ENCODE measurements at regions not wholly inside any gene's neighbourhood (a gene's known extent, or its start where the extent isn't known, plus 50 kb on each side); places are given as distances from the start of the nearest gene placed in this dataset.

GRCh38 chr10:52637592-52637991 lies 135.0 kb downstream of the MBL2 start:
- no peaks in the 10 kb centered on the region for H3K36me3 ChIP-seq (ENCODE audit: control insufficient read depth, low read length)
- no peak overlapping the region for H3K4me2 ChIP-seq (ENCODE audit: low read length)

DNA sequence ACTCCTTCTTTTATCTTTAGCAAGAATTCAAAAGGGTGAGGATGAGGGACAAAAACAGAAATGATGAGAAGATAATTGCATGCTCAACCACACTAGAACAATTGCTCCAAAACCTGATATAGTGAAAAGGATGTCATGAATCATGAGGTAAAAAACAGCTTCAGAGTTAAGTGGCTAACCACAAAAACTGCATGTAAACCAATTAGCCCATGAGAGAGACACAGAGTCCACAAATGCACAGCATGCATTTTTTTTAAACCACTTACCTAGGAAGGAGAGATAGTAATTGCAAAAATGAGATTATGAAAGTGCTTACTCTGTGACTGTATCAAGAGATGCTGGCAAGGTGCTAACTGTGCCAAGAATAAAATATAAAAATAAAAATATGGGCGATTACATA lies 132.9 kb downstream of the MBL2 start:
- H3K9me2 ChIP-seq (replicated peaks; ENCODE audit: control insufficient read depth, low read length) = no peaks in the 10 kb centered on the region
- no peaks in the 10 kb centered on the region for H3K79me2 ChIP-seq (ENCODE audit: control insufficient read depth, low read length)
- TF ChIP-seq EZH2phosphoT487 (IDR thresholded peaks at IDR 0.05; ENCODE audit: borderline replicate concordance, low read length) (no peak), CTCF (IDR thresholded peaks at IDR 0.05; ENCODE audit: low read depth, low read length, poor library complexity, severe bottlenecking) (no peak)
- no peak overlapping the region for H3K4me2 ChIP-seq (ENCODE audit: low read length)
- no peak overlapping the region for H3K27ac ChIP-seq (ENCODE audit: low read depth, low read length)
- no peaks in the 10 kb centered on the region for H4K20me1 ChIP-seq (ENCODE audit: control insufficient read depth, insufficient read depth, low read depth, low read length)
- H3F3A ChIP-seq (ENCODE audit: control insufficient read depth, insufficient read depth) = no peaks in the 10 kb centered on the region
- no peaks in the 10 kb centered on the region for H3K4me1 ChIP-seq (ENCODE audit: control insufficient read depth, low read length)
- H3K36me3 ChIP-seq (ENCODE audit: control insufficient read depth, low read length) = no peaks in the 10 kb centered on the region
- no peaks in the 10 kb centered on the region; the same call in 1 of the 2 replicates for H3K9me3 ChIP-seq (ENCODE audit: control insufficient read depth, insufficient read depth, low read length)
- H3K27me3 ChIP-seq (ENCODE audit: control insufficient read depth, low read length) = no peaks in the 10 kb centered on the region
- H3K4me3 ChIP-seq (ENCODE audit: low read length) = no peak overlapping the region

More at GRCh38 chr10:52637592-52637991, 135.0 kb downstream of the MBL2 start:
- Histone ChIP-seq H3F3A (ENCODE audit: control insufficient read depth, insufficient read depth) (no peaks in the 10 kb centered on the region), H3K9me3 (ENCODE audit: control insufficient read depth, insufficient read depth, low read length) (no peaks in the 10 kb centered on the region; the same call in 1 of the 2 replicates), H3K4me3 (ENCODE audit: low read length) (no peak overlapping the region), H4K20me1 (ENCODE audit: control insufficient read depth, insufficient read depth, low read depth, low read length) (no peaks in the 10 kb centered on the region), H3K27ac (ENCODE audit: low read depth, low read length) (no peak overlapping the region), H3K4me1 (ENCODE audit: control insufficient read depth, low read length) (no peaks in the 10 kb centered on the region), H3K27me3 (ENCODE audit: control insufficient read depth, low read length) (no peaks in the 10 kb centered on the region), H3K79me2 (ENCODE audit: control insufficient read depth, low read length) (no peaks in the 10 kb centered on the region), H3K9me2 (replicated peaks; ENCODE audit: control insufficient read depth, low read length) (no peaks in the 10 kb centered on the region)
- TF ChIP-seq CTCF (IDR thresholded peaks at IDR 0.05; ENCODE audit: low read depth, low read length, poor library complexity, severe bottlenecking) = no peak
- TF ChIP-seq EZH2phosphoT487 (IDR thresholded peaks at IDR 0.05; ENCODE audit: borderline replicate concordance, low read length) = no peak

- Histone ChIP-seq H3K4me3 (ENCODE audit: low read length) (no peak overlapping the region), H3K27ac (ENCODE audit: low read depth, low read length) (no peak overlapping the region), H3K27me3 (ENCODE audit: control insufficient read depth, low read length) (no peaks in the 10 kb centered on the region), H3K36me3 (ENCODE audit: control insufficient read depth, low read length) (no peaks in the 10 kb centered on the region), H3K4me1 (ENCODE audit: control insufficient read depth, low read length) (no peaks in the 10 kb centered on the region), H3K9me3 (ENCODE audit: control insufficient read depth, insufficient read depth, low read length) (no peaks in the 10 kb centered on the region), H4K20me1 (ENCODE audit: control insufficient read depth, insufficient read depth, low read depth, low read length) (no peaks in the 10 kb centered on the region), H3K9me2 (replicated peaks; ENCODE audit: control insufficient read depth, low read length) (no peaks in the 10 kb centered on the region), H3K4me2 (ENCODE audit: low read length) (no peak overlapping the region), H3K79me2 (ENCODE audit: control insufficient read depth, low read length) (no peaks in the 10 kb centered on the region), H3F3A (ENCODE audit: control insufficient read depth, insufficient read depth) (no peaks in the 10 kb centered on the region)
- TF ChIP-seq EZH2phosphoT487 (IDR thresholded peaks at IDR 0.05; ENCODE audit: borderline replicate concordance, low read length) (no peak), CTCF (IDR thresholded peaks at IDR 0.05; ENCODE audit: low read depth, low read length, poor library complexity, severe bottlenecking) (no peak)
Measured at GRCh38 chr10:52642208-52642607, 130.4 kb downstream of the MBL2 start.

Measured in DOHH2 (cell line).